Neural cell (in vitro differentiated cells): ENCODE measurements at regions not wholly inside any gene's neighbourhood (a gene's known extent, or its start where the extent isn't known, plus 50 kb on each side); places are given as distances from the start of the nearest gene placed in this dataset.

Source experiments
- CTCF ChIP-seq: fragments of 450-650 bp; IDR thresholded peaks from 2 replicates; pipeline ENCODE4 v1.5.1; 2014; ENCODE audit warnings: antibody characterized with exemption, mild to moderate bottlenecking, moderate library complexity; ENCODE audit not compliant: poor library complexity, severe bottlenecking
- EZH2 ChIP-seq: fragments of 200-600, 300-800 bp; shearing (Covaris generic), sonication (generic); IDR thresholded peaks from 2 replicates; pipeline ENCODE4 v1.6.1; 2014; ENCODE audit warnings: antibody characterized with exemption, low read length, borderline replicate concordance, mild to moderate bottlenecking; ENCODE audit not compliant: insufficient read depth, poor library complexity, severe bottlenecking
- RAD21 ChIP-seq: fragments of 450-650 bp; conservative IDR thresholded peaks from 2 replicates; pipeline ENCODE4 v1.6.1; 2014; ENCODE audit warnings: antibody characterized with exemption, mild to moderate bottlenecking, moderate library complexity

GRCh38 chr2:204144492-204144891 lies 207.9 kb downstream of the ICOS start:
- TF ChIP-seq CTCF (no peak), EZH2 (no peak), RAD21 (no peak)
